ENCODE measurements at regions not wholly inside any gene's neighbourhood (a gene's known extent, or its start where the extent isn't known, plus 50 kb on each side); places are given as distances from the start of the nearest gene placed in this dataset.
"Not testable (repeated sequence)": the region's sequence is repeated elsewhere in the genome, so short reads cannot be mapped to it uniquely, and the experiment has no call there.

- no peak for DNase-seq (ENCODE audit: low read depth, low spot score)
These were observed 474.7 kb downstream of the PID1 start for GRCh38 chr2:228796386-228796785.

GRCh38 chr2:228793116-228793515, 478.0 kb downstream of the PID1 start:
- DNase-seq (ENCODE audit: low read depth, low spot score): no peak

GRCh38 chr2:228786901-228787300, 484.2 kb downstream of the PID1 start:
- no peak for DNase-seq (ENCODE audit: low read depth, low spot score)

- DNase-seq (ENCODE audit: low read depth, low spot score): no peak
These were observed 488.8 kb downstream of the PID1 start for GRCh38 chr2:228782281-228782680.

DNA sequence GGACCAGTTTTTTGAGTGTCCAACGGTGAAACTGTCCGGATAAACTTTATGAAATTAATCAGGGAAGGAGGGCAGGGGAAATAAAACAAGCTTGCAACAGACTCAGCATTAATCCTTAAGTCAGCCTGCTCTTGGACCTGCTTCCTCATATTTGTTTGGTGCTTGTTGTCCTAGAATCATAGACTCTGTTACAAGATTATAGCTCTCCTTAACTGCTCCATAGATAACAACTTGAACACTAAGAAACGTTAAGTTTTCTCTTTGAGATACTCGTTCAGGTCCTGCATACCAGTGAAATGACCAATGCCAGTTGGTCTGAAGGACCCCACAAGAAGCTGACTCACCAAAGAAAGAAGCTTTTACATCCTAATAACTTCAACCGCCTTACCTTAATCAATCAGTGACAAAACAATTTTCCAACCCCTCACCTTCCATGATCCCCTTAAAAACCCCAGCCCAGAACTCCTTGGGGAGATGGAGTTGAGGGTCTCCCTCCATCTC, 493.2 kb downstream of the PID1 start:
- DNase-seq (ENCODE audit: low read depth, low spot score): no peak

DNA sequence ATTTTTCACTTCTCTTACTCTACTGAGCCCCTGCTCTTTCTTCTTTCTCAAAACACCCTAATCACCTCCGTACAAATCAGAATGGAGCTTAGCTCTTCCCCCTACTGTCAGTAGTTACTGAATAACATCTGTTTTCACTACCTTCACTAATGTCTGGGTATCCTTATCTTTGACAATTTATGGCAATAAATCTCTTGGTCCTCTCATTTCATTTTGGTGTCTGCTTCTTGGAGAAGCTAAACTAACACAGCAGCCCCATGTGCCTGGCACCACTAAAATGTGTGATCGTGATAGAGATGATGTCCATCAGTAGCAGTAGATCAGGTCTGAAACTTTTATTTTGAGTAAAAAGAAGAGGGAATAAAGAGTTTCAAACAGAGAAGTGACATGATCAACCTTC, 496.5 kb downstream of the PID1 start:
- DNase-seq (ENCODE audit: low read depth, low spot score): no peak

DNA sequence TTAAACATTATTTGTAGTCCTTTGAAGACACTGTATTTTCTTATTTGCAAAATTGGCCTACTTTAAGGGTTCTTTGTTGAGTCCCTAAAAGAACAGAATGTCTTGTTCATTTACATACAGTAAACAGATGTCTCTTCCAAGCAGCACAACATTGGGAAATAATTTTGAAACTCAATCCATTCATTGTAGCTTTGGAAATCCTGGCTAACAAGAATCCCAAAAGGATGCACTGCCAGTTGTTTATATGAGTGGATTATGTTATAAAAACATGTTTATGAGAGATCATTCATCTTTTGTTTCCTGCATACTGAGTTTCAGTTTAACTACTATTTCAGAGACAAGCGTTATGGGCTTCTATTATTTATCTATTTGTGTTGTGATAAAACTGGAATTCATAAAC, 499.3 kb downstream of the PID1 start:
- DNase-seq (ENCODE audit: low read depth, low spot score): no peak

- DNase-seq (ENCODE audit: low read depth, low spot score): no peak
These were observed 499.8 kb downstream of the PID1 start for GRCh38 chr2:228771315-228771714.

GRCh38 chr2:228768818-228769217, 502.3 kb downstream of the PID1 start:
- no peak for DNase-seq (ENCODE audit: low read depth, low spot score)

- DNase-seq (ENCODE audit: low read depth, low spot score): not testable (repeated sequence)
These were observed 502.9 kb downstream of the PID1 start for GRCh38 chr2:228768141-228768540.

- DNase-seq (ENCODE audit: low read depth, low spot score): no peak
These were observed 503.9 kb downstream of the PID1 start for GRCh38 chr2:228767196-228767595.

DNA sequence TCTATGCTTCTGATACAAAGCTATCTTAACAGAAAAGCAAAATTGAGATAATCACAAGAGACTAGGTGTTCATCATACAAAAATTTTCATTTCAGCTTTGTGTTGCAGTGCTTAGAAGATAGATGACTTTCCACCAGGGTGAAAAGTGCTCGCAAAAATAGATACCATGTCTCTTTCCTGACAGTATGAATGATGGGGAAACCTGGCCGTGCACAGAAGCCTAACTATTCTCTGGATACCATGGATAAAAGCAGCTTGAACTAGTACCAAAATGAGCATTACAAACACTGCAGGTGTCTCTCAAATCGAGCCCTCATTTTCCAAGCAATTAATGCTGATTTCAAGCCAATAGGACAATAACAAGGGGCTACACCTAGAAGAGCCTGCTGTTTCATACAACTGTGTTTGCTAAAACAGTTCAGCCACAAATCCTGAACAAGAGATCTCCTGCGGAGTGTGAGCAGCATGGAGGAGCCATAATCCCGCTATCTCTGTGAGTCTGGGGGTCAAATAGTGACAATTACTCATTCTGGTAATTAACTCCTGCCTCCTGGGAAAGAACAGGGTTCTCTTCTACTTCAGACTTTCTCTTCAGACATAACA, 507.6 kb downstream of the PID1 start:
- DNase-seq (ENCODE audit: low read depth, low spot score): no peak

DNA sequence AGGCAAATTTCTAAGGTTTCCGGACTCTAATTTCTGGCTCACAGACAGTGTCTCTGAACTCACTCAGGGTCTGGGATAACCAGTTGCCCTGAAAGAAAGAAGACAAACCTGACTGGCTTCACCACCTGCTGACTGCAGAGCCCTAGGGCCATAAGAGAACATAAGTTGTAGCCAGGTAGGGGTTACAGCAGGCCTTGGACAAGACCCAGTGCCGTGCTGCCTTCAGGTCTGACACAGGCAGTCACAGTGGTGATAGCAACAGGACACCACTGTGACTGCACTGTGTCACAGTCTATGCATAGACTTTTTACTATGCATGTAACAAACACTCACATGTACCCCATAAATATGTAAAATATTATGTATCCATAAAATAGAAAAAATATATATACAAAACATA, 508.5 kb downstream of the PID1 start:
- peak; percentile 48 for DNase-seq (ENCODE audit: low read depth, low spot score)

GRCh38 chr2:228755661-228756060, 515.4 kb downstream of the PID1 start:
- not testable (repeated sequence) for DNase-seq (ENCODE audit: low read depth, low spot score)

GRCh38 chr2:228747483-228747882, 523.6 kb downstream of the PID1 start:
- DNase-seq (ENCODE audit: low read depth, low spot score): no peak

GRCh38 chr2:228738671-228739380, 532.3 kb downstream of the PID1 start:
- DNase-seq (ENCODE audit: low read depth, low spot score): no peak

- DNase-seq (ENCODE audit: low read depth, low spot score): no peak
These were observed 535.4 kb downstream of the PID1 start for GRCh38 chr2:228735697-228736096.

GRCh38 chr2:228731517-228731916, 539.6 kb downstream of the PID1 start:
- no peak for DNase-seq (ENCODE audit: low read depth, low spot score)

GRCh38 chr2:228728961-228729360, 542.1 kb downstream of the PID1 start:
- peak; percentile 21 for DNase-seq (ENCODE audit: low read depth, low spot score)

- no peak for DNase-seq (ENCODE audit: low read depth, low spot score)
These were observed 543.5 kb upstream of the SPHKAP start for GRCh38 chr2:228725031-228725430.

- DNase-seq (ENCODE audit: low read depth, low spot score): no peak
These were observed 542.1 kb upstream of the SPHKAP start for GRCh38 chr2:228723599-228723998.

DNA sequence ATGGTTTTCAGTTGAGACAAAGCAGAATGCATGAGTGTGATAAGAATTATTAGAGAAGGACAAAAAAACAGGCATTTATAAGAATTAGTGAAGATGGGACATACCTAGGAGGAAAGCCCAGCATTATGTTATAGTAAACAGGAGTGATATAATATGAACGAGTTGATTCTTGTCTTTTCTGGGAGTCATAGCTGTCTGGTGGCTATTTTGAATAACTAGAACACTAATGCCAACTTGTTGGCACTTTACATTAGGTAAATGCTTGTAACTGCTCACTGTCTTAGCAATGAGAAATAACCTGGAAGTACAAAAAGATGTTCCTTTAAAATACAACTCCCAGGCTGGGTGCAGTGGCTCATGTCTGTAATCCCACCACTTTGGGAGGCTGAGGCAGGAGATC, 540.8 kb upstream of the SPHKAP start:
- no peak for DNase-seq (ENCODE audit: low read depth, low spot score)

DNA sequence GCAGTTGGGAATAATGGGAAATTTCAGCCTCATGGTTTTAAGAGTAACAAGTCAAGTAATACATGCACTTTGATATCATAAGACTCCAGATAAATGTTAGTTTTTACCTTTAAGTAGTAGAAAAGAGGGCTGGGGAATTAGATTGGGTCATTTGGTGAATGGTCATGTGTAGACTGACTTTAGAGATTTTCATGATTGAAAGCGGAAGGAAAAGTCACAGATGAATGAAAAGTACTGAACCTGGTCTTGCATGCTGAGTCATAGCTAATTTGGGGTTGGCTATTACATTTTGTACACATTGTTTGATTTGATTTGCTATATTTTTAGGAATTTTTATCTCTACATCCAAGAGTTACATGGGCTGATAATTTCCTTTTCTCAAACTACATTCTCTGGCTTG, 539.4 kb upstream of the SPHKAP start:
- DNase-seq (ENCODE audit: low read depth, low spot score): no peak

All from ELF-1 (cell line).